ENCODE measurements at regions not wholly inside any gene's neighbourhood (a gene's known extent, or its start where the extent isn't known, plus 50 kb on each side); places are given as distances from the start of the nearest gene placed in this dataset.
"Not testable (repeated sequence)": the region's sequence is repeated elsewhere in the genome, so short reads cannot be mapped to it uniquely, and the experiment has no call there.

DNA sequence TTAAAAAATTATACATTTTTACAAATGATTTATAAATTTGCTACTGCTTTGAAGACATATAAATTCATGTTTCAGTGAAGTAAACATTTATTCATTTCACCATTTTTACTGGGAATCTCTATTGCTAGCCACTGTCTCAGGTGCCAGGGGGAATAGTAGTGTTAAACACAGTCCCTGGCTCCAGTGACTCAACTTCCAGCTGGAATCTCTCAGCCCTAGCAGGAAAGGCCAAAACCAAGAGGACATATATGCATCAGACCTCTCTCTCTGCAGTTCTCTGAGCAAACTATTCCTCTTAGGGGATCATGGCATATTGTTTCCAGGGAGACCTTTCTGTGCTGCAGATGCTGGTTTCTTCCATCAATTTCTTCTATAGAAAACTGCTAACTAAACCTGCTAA lies 1009.0 kb upstream of the LCORL start:
- no peaks in the 10 kb centered on the region for H3K27me3 ChIP-seq (ENCODE audit: control insufficient read depth in 2 of 2, insufficient read depth in 2 of 2, low read length in 2 of 2)
- no peak overlapping the region for H3K4me3 Mint-ChIP-seq
- H3K36me3 Mint-ChIP-seq, result no peaks in the 10 kb centered on the region
- POLR2A ChIA-PET, result no interaction called here
- H3K4me1 Mint-ChIP-seq, result no peaks in the 10 kb centered on the region
- H3K9me3 ChIP-seq (ENCODE audit: control insufficient read depth in 2 of 3, low read length in 3 of 3), result no peaks in the 10 kb centered on the region
- H3K27me3 Mint-ChIP-seq, result no peaks in the 10 kb centered on the region
- intact Hi-C loops (cut with micrococcal nuclease), result no loop called here
- DNase-seq, result no peak
- no peak overlapping the region for H3K27ac ChIP-seq (ENCODE audit: low read depth, low read length)
- H3K27ac Mint-ChIP-seq, result no peak overlapping the region
- ATAC-seq, result no peak
- peaks cover 0 to 37% (median 6%) of the 10 kb centered on the region in 11 donors for H3K9me3 Mint-ChIP-seq
- no peaks in the 10 kb centered on the region for H3K36me3 ChIP-seq (ENCODE audit: control insufficient read depth in 2 of 3, insufficient read depth in 3 of 3, low read length in 3 of 3)
- CTCF ChIA-PET, result no interaction called here
- H3K4me3 ChIP-seq (ENCODE audit: low read length), result no peak overlapping the region
- H3K4me1 ChIP-seq (ENCODE audit: control insufficient read depth in 2 of 2, insufficient read depth in 2 of 2, low read length in 2 of 2), result no peaks in the 10 kb centered on the region

DNA sequence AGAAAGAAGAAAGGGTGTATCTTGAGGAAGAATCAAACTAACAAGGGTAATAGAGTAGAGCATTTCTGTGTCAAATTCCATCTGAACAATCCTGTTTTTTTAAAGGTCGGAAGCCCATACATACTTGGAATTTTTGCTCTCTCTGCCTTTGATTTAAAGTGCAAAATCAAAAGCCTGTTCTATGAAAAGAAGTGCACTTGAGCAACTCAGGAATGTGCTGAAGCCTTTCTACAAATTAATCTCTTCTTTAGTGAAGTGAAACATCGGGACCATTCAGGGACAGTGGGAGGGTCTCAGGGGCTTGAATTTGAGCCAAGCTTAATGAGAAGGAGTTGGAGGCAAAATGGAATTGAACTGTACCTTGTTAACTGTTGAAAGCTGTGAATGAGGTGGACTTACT lies 1008.5 kb upstream of the LCORL start:
- Histone ChIP-seq H3K4me3 (ENCODE audit: low read length) (no peak overlapping the region), H3K27me3 (ENCODE audit: control insufficient read depth in 2 of 2, insufficient read depth in 2 of 2, low read length in 2 of 2) (no peaks in the 10 kb centered on the region), H3K4me1 (ENCODE audit: control insufficient read depth in 2 of 2, insufficient read depth in 2 of 2, low read length in 2 of 2) (no peaks in the 10 kb centered on the region), H3K36me3 (ENCODE audit: control insufficient read depth in 2 of 3, insufficient read depth in 3 of 3, low read length in 3 of 3) (no peaks in the 10 kb centered on the region), H3K27ac (ENCODE audit: low read depth, low read length) (no peak overlapping the region), H3K9me3 (ENCODE audit: control insufficient read depth in 2 of 3, low read length in 3 of 3) (no peaks in the 10 kb centered on the region)
- ATAC-seq, result no peak
- Mint-ChIP-seq H3K4me1 (no peaks in the 10 kb centered on the region), H3K9me3 (peaks cover 0 to 41% (median 7%) of the 10 kb centered on the region in 11 donors), H3K4me3 (no peak overlapping the region), H3K27me3 (no peaks in the 10 kb centered on the region), H3K27ac (no peak overlapping the region), H3K36me3 (no peaks in the 10 kb centered on the region)
- ChIA-PET CTCF (no interaction called here), POLR2A (no interaction called here)
- no peak for DNase-seq
- intact Hi-C loops (cut with micrococcal nuclease), result no loop called here

- ChIA-PET POLR2A (no interaction called here), CTCF (no interaction called here)
- DNase-seq (no peak), ATAC-seq (no peak)
- H3K4me3 ChIP-seq (ENCODE audit: low read length), result no peak overlapping the region
- no peaks in the 10 kb centered on the region for H3K27me3 ChIP-seq (ENCODE audit: control insufficient read depth in 2 of 2, insufficient read depth in 2 of 2, low read length in 2 of 2)
- no peaks in the 10 kb centered on the region for H3K9me3 ChIP-seq (ENCODE audit: control insufficient read depth in 2 of 3, low read length in 3 of 3)
- Mint-ChIP-seq H3K9me3 (peaks cover 0 to 33% (median 4%) of the 10 kb centered on the region in 11 donors), H3K27ac (no peak overlapping the region), H3K4me3 (no peak overlapping the region), H3K36me3 (no peaks in the 10 kb centered on the region), H3K4me1 (no peaks in the 10 kb centered on the region), H3K27me3 (no peaks in the 10 kb centered on the region)
- intact Hi-C loops (cut with micrococcal nuclease), result no loop called here
- no peaks in the 10 kb centered on the region for H3K4me1 ChIP-seq (ENCODE audit: control insufficient read depth in 2 of 2, insufficient read depth in 2 of 2, low read length in 2 of 2)
- no peaks in the 10 kb centered on the region for H3K36me3 ChIP-seq (ENCODE audit: control insufficient read depth in 2 of 3, insufficient read depth in 3 of 3, low read length in 3 of 3)
- no peak overlapping the region for H3K27ac ChIP-seq (ENCODE audit: low read depth, low read length)
These were observed 1004.7 kb upstream of the LCORL start for GRCh38 chr4:19026281-19026680.

- Mint-ChIP-seq H3K36me3 (no peaks in the 10 kb centered on the region), H3K27ac (no peak overlapping the region), H3K4me3 (no peak overlapping the region), H3K27me3 (no peaks in the 10 kb centered on the region), H3K9me3 (peaks cover 0 to 39% (median 4%) of the 10 kb centered on the region in 11 donors), H3K4me1 (no peaks in the 10 kb centered on the region)
- Histone ChIP-seq H3K27me3 (ENCODE audit: control insufficient read depth in 2 of 2, insufficient read depth in 2 of 2, low read length in 2 of 2) (no peaks in the 10 kb centered on the region), H3K4me3 (ENCODE audit: low read length) (no peak overlapping the region), H3K27ac (ENCODE audit: low read depth, low read length) (no peak overlapping the region), H3K9me3 (ENCODE audit: control insufficient read depth in 2 of 3, low read length in 3 of 3) (no peaks in the 10 kb centered on the region), H3K36me3 (ENCODE audit: control insufficient read depth in 2 of 3, insufficient read depth in 3 of 3, low read length in 3 of 3) (no peaks in the 10 kb centered on the region), H3K4me1 (ENCODE audit: control insufficient read depth in 2 of 2, insufficient read depth in 2 of 2, low read length in 2 of 2) (no peaks in the 10 kb centered on the region)
- intact Hi-C loops (cut with micrococcal nuclease), result no loop called here
- ATAC-seq (no peak), DNase-seq (no peak)
- ChIA-PET POLR2A (no interaction called here), CTCF (no interaction called here)
These were observed 1003.5 kb upstream of the LCORL start for GRCh38 chr4:19025031-19025430.

DNA sequence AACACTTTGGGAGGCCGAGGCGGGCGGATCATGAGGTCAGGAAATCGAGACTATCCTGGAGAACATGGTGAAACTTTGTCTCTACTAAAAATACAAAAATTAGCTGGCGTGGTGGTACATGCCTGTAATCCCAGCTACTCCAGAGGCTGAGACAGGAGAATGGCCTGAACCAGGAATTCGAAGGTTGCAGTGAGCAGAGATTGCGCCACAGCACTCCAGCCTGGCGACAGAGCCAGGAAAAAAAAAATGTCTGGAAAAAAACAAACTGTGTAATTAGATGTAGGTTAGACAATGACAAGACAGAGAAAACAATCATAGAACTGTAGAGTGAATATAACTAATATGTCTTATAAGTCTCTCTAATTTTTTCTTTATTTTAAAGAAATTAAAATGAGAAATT lies 1002.5 kb upstream of the LCORL start:
- intact Hi-C loops (cut with micrococcal nuclease), result no loop called here
- Mint-ChIP-seq H3K4me1 (no peaks in the 10 kb centered on the region), H3K27ac (no peak overlapping the region), H3K9me3 (peaks cover 0 to 30% (median 2%) of the 10 kb centered on the region in 11 donors), H3K4me3 (no peak overlapping the region), H3K36me3 (no peaks in the 10 kb centered on the region), H3K27me3 (no peaks in the 10 kb centered on the region)
- POLR2A ChIA-PET, result no interaction called here
- no peaks in the 10 kb centered on the region for H3K9me3 ChIP-seq (ENCODE audit: control insufficient read depth in 2 of 3, low read length in 3 of 3)
- H3K27me3 ChIP-seq (ENCODE audit: control insufficient read depth in 2 of 2, insufficient read depth in 2 of 2, low read length in 2 of 2), result no peaks in the 10 kb centered on the region
- no peak for ATAC-seq
- no peaks in the 10 kb centered on the region for H3K36me3 ChIP-seq (ENCODE audit: control insufficient read depth in 2 of 3, insufficient read depth in 3 of 3, low read length in 3 of 3)
- H3K27ac ChIP-seq (ENCODE audit: low read depth, low read length), result no peak overlapping the region
- no peaks in the 10 kb centered on the region for H3K4me1 ChIP-seq (ENCODE audit: control insufficient read depth in 2 of 2, insufficient read depth in 2 of 2, low read length in 2 of 2)
- H3K4me3 ChIP-seq (ENCODE audit: low read length), result no peak overlapping the region
- CTCF ChIA-PET, result no interaction called here
- DNase-seq, result no peak

DNA sequence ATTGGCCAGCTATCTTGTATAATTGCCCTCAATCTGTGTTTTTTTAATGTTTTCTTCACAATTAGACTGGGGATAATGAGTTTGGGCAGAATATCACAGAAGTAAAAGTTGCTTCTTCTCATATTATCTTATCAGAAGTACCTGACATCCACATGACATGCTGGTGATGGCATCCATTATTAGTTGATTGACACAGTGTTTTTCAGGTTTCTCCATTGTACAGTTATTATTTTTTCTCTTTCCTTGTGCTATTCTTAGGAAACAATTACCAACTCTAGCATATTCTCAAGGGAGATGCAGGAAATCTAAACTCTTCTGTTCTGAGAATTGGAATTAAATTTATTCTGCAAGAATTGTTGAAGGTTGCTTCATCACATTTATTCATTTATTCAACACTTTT lies 1000.1 kb upstream of the LCORL start:
- ATAC-seq, result no peak
- no peak for DNase-seq
- H3K27ac Mint-ChIP-seq, result no peak overlapping the region
- no peaks in the 10 kb centered on the region for H3K36me3 ChIP-seq (ENCODE audit: control insufficient read depth in 2 of 3, insufficient read depth in 3 of 3, low read length in 3 of 3)
- no peak overlapping the region for H3K4me3 ChIP-seq (ENCODE audit: low read length)
- H3K9me3 Mint-ChIP-seq, result peaks cover 0 to 34% (median 4%) of the 10 kb centered on the region in 11 donors
- POLR2A ChIA-PET, result no interaction called here
- CTCF ChIA-PET, result no interaction called here
- no peaks in the 10 kb centered on the region for H3K4me1 Mint-ChIP-seq
- peaks cover 0 to 4% (median 0%) of the 10 kb centered on the region in 5 donors for H3K36me3 Mint-ChIP-seq
- H3K4me3 Mint-ChIP-seq, result no peak overlapping the region
- H3K4me1 ChIP-seq (ENCODE audit: control insufficient read depth in 2 of 2, insufficient read depth in 2 of 2, low read length in 2 of 2), result no peaks in the 10 kb centered on the region
- intact Hi-C loops (cut with micrococcal nuclease), result no loop called here
- H3K27me3 ChIP-seq (ENCODE audit: control insufficient read depth in 2 of 2, insufficient read depth in 2 of 2, low read length in 2 of 2), result no peaks in the 10 kb centered on the region
- no peaks in the 10 kb centered on the region for H3K27me3 Mint-ChIP-seq
- no peak overlapping the region for H3K27ac ChIP-seq (ENCODE audit: low read depth, low read length)
- no peaks in the 10 kb centered on the region for H3K9me3 ChIP-seq (ENCODE audit: control insufficient read depth in 2 of 3, low read length in 3 of 3)

GRCh38 chr4:19016550-19016949 lies 995.0 kb upstream of the LCORL start:
- POLR2A ChIA-PET; CTCF ChIA-PET; intact Hi-C loops (cut with micrococcal nuclease); ATAC-seq; H3K36me3 Mint-ChIP-seq; H3K4me1 ChIP-seq (ENCODE audit: control insufficient read depth in 2 of 2, insufficient read depth in 2 of 2, low read length in 2 of 2); H3K27me3 ChIP-seq (ENCODE audit: control insufficient read depth in 2 of 2, insufficient read depth in 2 of 2, low read length in 2 of 2); H3K36me3 ChIP-seq (ENCODE audit: control insufficient read depth in 2 of 3, insufficient read depth in 3 of 3, low read length in 3 of 3); DNase-seq; H3K4me3 ChIP-seq (ENCODE audit: low read length); H3K27ac Mint-ChIP-seq; H3K9me3 ChIP-seq (ENCODE audit: control insufficient read depth in 2 of 3, low read length in 3 of 3); H3K27ac ChIP-seq (ENCODE audit: low read depth, low read length); H3K27me3 Mint-ChIP-seq; H3K4me1 Mint-ChIP-seq; H3K4me3 Mint-ChIP-seq: not testable (repeated sequence)
- peaks cover 0 to 16% (median 4%) of the 10 kb centered on the region in 11 donors for H3K9me3 Mint-ChIP-seq
